H1 (cell line): ENCODE measurements at regions not wholly inside any gene's neighbourhood (a gene's known extent, or its start where the extent isn't known, plus 50 kb on each side); places are given as distances from the start of the nearest gene placed in this dataset.

Experiments
- CTCF ChIA-PET: fragments of 300-600 bp; sonication (Branson Sonifier 250); formaldehyde crosslinking; loops from one replicate; lab custom pipeline; 2021; ENCODE audit not compliant: partially characterized antibody; lab: Charles Lee
- POLR2A ChIA-PET: fragments of 300-600 bp; sonication (Branson Sonifier 250); formaldehyde crosslinking; loops from one replicate; lab custom pipeline; 2021; ENCODE audit warnings: inconsistent platforms; ENCODE audit not compliant: partially characterized antibody; lab: Charles Lee
- DNase-seq, 2 experiments: peaks; one replicate each; pipeline versions ENCODE4 v3.0.0 to v3.0.0-alpha.2; 2010 to 2022; ENCODE audit warnings: low spot score in 2 of 2, low read depth in 1 of 2, mixed read lengths in 1 of 2
- FAIRE-seq: peaks from 2 replicates; lab custom pipeline; 2011; peaks lifted over from hg19 to GRCh38; lab: Jason Lieb, UNC
- H2AFZ ChIP-seq: 2 replicates; pipeline ENCODE4 v1.8.1; 2012; ENCODE audit warnings: low read length, inconsistent platforms
- H2AK5ac ChIP-seq: 2 replicates; pipeline ENCODE4 v1.6.1; 2013; ENCODE audit warnings: low read depth, low read length
- H2BK120ac ChIP-seq: replicated peaks from 2 replicates; pipeline ENCODE3; 2013; ENCODE audit warnings: low read depth, low read length, inconsistent platforms
- H2BK12ac ChIP-seq: 2 replicates; pipeline ENCODE4 v1.6.1; 2013; ENCODE audit warnings: low read depth, low read length
- H2BK15ac ChIP-seq: 2 replicates; pipeline ENCODE4 v1.6.1; 2013; ENCODE audit warnings: low read length
- H2BK20ac ChIP-seq: 2 replicates; pipeline ENCODE4 v1.6.1; 2013; ENCODE audit warnings: low read length
- H2BK5ac ChIP-seq: 2 replicates; pipeline ENCODE4 v1.6.1; 2013; ENCODE audit warnings: low read depth, low read length
- H3K14ac ChIP-seq: 2 replicates; pipeline ENCODE4 v1.6.1; 2013; ENCODE audit warnings: inconsistent platforms; ENCODE audit not compliant: insufficient read length
- H3K18ac ChIP-seq: 2 replicates; pipeline ENCODE4 v1.6.1; 2013; ENCODE audit warnings: low read length; ENCODE audit errors: extremely low read depth
- H3K23ac ChIP-seq: 2 replicates; pipeline ENCODE4 v1.6.1; 2013; ENCODE audit warnings: inconsistent platforms; ENCODE audit not compliant: insufficient read length
- H3K23me2 ChIP-seq: 2 replicates; pipeline ENCODE4 v1.6.1; 2013; ENCODE audit warnings: low read depth, low read length
- H3K27ac ChIP-seq: 2 replicates; pipeline ENCODE4 v1.6.1; 2011; ENCODE audit warnings: low read depth, low read length, inconsistent platforms
- H3K27me3 ChIP-seq, 4 experiments: replicated peaks in 1 of 4; 1 replicate in 1 of 4; 2 replicates in 3 of 4; pipeline versions ENCODE4 v1.6.1 to v1.8.1; 2011 to 2013; ENCODE audit warnings: low read length in 3 of 4, mild to moderate bottlenecking in 3 of 4, inconsistent platforms in 2 of 4, mixed read lengths in 2 of 4, moderate library complexity in 1 of 4; ENCODE audit not compliant: control insufficient read depth in 3 of 4, insufficient read depth in 3 of 4; ENCODE audit errors: extremely low read depth in 1 of 4
- H3K36me3 ChIP-seq, 4 experiments: 2 replicates each; pipeline versions ENCODE4 v1.6.1 to v1.8.1; 2011 to 2013; ENCODE audit warnings: mild to moderate bottlenecking in 4 of 4, low read length in 3 of 4, moderate library complexity in 2 of 4, control low read depth in 1 of 4, inconsistent platforms in 1 of 4; ENCODE audit not compliant: insufficient read depth in 4 of 4, control insufficient read depth in 2 of 4
- H3K4ac ChIP-seq: replicated peaks from 2 replicates; pipeline ENCODE3; 2013; ENCODE audit warnings: low read length, low read depth, mixed read lengths, inconsistent platforms; ENCODE audit not compliant: insufficient read length
- H3K4me1 ChIP-seq, 4 experiments: replicated peaks in 1 of 4; 1 replicate in 1 of 4; 2 replicates in 3 of 4; pipeline versions ENCODE4 v1.6.1 to v1.8.1; 2011 to 2013; ENCODE audit warnings: low read length in 3 of 4, inconsistent platforms in 2 of 4, mixed read lengths in 1 of 4; ENCODE audit not compliant: insufficient read depth in 4 of 4, control insufficient read depth in 3 of 4
- H3K4me2 ChIP-seq, 2 experiments: 2 replicates each; pipeline versions ENCODE4 v1.6.1 to v1.8.1; 2011 to 2013; ENCODE audit warnings: low read depth in 2 of 2, low read length in 2 of 2, control low read depth in 1 of 2, inconsistent platforms in 1 of 2, mild to moderate bottlenecking in 1 of 2; ENCODE audit not compliant: insufficient read depth in 1 of 2
- H3K4me3 ChIP-seq, 4 experiments: fragments of 200-600, 300-600 bp in 1 of 4; sonication (generic), shearing (Covaris generic), sonication (Bioruptor Twin) in 1 of 4; 2 replicates each; pipeline versions ENCODE4 v1.5.1 to v1.8.1; 2011 to 2016; ENCODE audit warnings: low read length in 4 of 4, low read depth in 3 of 4, control low read depth in 2 of 4, inconsistent platforms in 2 of 4, mild to moderate bottlenecking in 2 of 4, mixed read lengths in 1 of 4, moderate library complexity in 1 of 4; ENCODE audit not compliant: insufficient read depth in 2 of 4; ENCODE audit errors: extremely low read depth in 1 of 4
- H3K56ac ChIP-seq: replicated peaks from 2 replicates; pipeline ENCODE3; 2013; ENCODE audit warnings: low read depth, mild to moderate bottlenecking, mixed read lengths, low read length, inconsistent platforms; ENCODE audit not compliant: insufficient read length
- H3K79me1 ChIP-seq: 2 replicates; pipeline ENCODE4 v1.6.1; 2013; ENCODE audit warnings: low read depth, low read length, control low read depth
- H3K79me2 ChIP-seq, 2 experiments: 2 replicates each; pipeline versions ENCODE4 v1.6.1 to v1.8.1; 2012 to 2013; ENCODE audit warnings: low read length in 2 of 2, mild to moderate bottlenecking in 2 of 2, inconsistent platforms in 1 of 2; ENCODE audit not compliant: insufficient read depth in 2 of 2, control insufficient read depth in 1 of 2
- H3K9ac ChIP-seq, 4 experiments: replicated peaks in 1 of 4; 1 replicate in 1 of 4; 2 replicates in 3 of 4; pipeline versions ENCODE4 v1.6.1 to v1.8.1; 2011 to 2013; ENCODE audit warnings: low read depth in 3 of 4, low read length in 3 of 4, control low read depth in 2 of 4, mild to moderate bottlenecking in 2 of 4, moderate library complexity in 2 of 4, inconsistent platforms in 1 of 4; ENCODE audit errors: extremely low read depth in 1 of 4
- H3K9me3 ChIP-seq, 2 experiments: 2 replicates each; pipeline versions ENCODE4 v1.6.1 to v1.8.1; 2012 to 2013; ENCODE audit warnings: mild to moderate bottlenecking in 2 of 2, moderate library complexity in 2 of 2, control low read depth in 1 of 2, inconsistent platforms in 1 of 2, low read depth in 1 of 2, low read length in 1 of 2, mixed read lengths in 1 of 2; ENCODE audit not compliant: insufficient read depth in 2 of 2
- H4K20me1 ChIP-seq, 2 experiments: replicated peaks in 1 of 2; 2 replicates each; pipeline versions ENCODE3 to v1.8.1; 2011 to 2013; ENCODE audit warnings: inconsistent platforms in 2 of 2, low read length in 2 of 2, mild to moderate bottlenecking in 1 of 2; ENCODE audit not compliant: insufficient read depth in 2 of 2, control insufficient read depth in 1 of 2
- H4K5ac ChIP-seq: 2 replicates; pipeline ENCODE4 v1.6.1; 2013; ENCODE audit warnings: low read length, low read depth, mixed read lengths, inconsistent platforms; ENCODE audit not compliant: insufficient read length
- H4K8ac ChIP-seq: 2 replicates; pipeline ENCODE4 v1.8.0; 2013; ENCODE audit warnings: mild to moderate bottlenecking, moderate library complexity, low read length, inconsistent platforms; ENCODE audit not compliant: insufficient read depth; ENCODE audit errors: extremely low read depth
- H4K91ac ChIP-seq: replicated peaks from 2 replicates; pipeline ENCODE3; 2013; ENCODE audit warnings: low read length, mixed read lengths, inconsistent platforms; ENCODE audit not compliant: insufficient read length
- JUND ChIP-seq: IDR thresholded peaks from 2 replicates; pipeline ENCODE4 v1.6.1; 2011; ENCODE audit warnings: mild to moderate bottlenecking, improper control_type of control experiment, low read length
- KDM4A ChIP-seq: IDR thresholded peaks from one replicate; pipeline ENCODE4 v1.7.1; 2012; ENCODE audit warnings: low read depth, mild to moderate bottlenecking, moderate library complexity, low read length, inconsistent platforms; ENCODE audit not compliant: severe bottlenecking
- RNF2 ChIP-seq: fragments of 200-900, 300-1000 bp; sonication (generic); IDR thresholded peaks from 2 replicates; pipeline ENCODE4 v1.7.1; 2016; ENCODE audit warnings: borderline replicate concordance, low read depth, mild to moderate bottlenecking, antibody characterized with exemption, low read length; ENCODE audit not compliant: poor library complexity, severe bottlenecking; ENCODE audit errors: missing control alignments
- SIRT6 ChIP-seq: IDR thresholded peaks from one replicate; pipeline ENCODE4 v1.7.1; 2012; ENCODE audit warnings: low read length, inconsistent platforms
- SP1 ChIP-seq: IDR thresholded peaks from 2 replicates; pipeline ENCODE4 v1.6.1; 2011; ENCODE audit warnings: low read depth, low read length
- TAF7 ChIP-seq: optimal IDR thresholded peaks from 2 replicates; pipeline ENCODE3; 2011; ENCODE audit warnings: low read depth, mild to moderate bottlenecking, inconsistent platforms, low read length, moderate library complexity, borderline replicate concordance
- USF2 ChIP-seq: IDR thresholded peaks from 2 replicates; pipeline ENCODE4 v1.6.1; 2011; ENCODE audit warnings: low read length, improper control_type of control experiment
- WGBS, 2 experiments: shearing (Covaris generic) in 1 of 2; methylation state at CpG; one replicate each; pipeline versions ENCODE4 v1.1.6 to v1.1.7; 2013 to 2015; ENCODE audit warnings: low lambda C conversion rate in 2 of 2, mixed read lengths in 2 of 2, inconsistent platforms in 1 of 2, low coverage in 1 of 2, missing lambda C conversion rate in 1 of 2; ENCODE audit not compliant: insufficient replicate concordance in 2 of 2, insufficient coverage in 1 of 2, insufficient read length in 1 of 2; ENCODE audit errors: extremely low coverage in 1 of 2, missing lambda C conversion rate in 1 of 2; 5-methylcytosine and 5-hydroxymethylcytosine counted together

GRCh38 chr1:234866007-234866866, 256.3 kb upstream of the IRF2BP2 start:
- no peak for DNase-seq
- ChIA-PET POLR2A (no interaction called here), CTCF (interaction anchor here (0.6 kb wide), 1 partner anchor 14 kb away, joined by 3 read pairs; no protein-coding TSS in a partner anchor)
- no peak overlapping the region for H3K14ac ChIP-seq
- no peak overlapping the region for H4K8ac ChIP-seq
- H2BK12ac ChIP-seq, result no peak overlapping the region
- H3K27ac ChIP-seq, result no peak overlapping the region
- H3K23me2 ChIP-seq, result no peaks in the 10 kb centered on the region
- H3K79me2 ChIP-seq, result no peaks in the 10 kb centered on the region
- no peak overlapping the region for H3K56ac ChIP-seq
- no peak overlapping the region for H2BK5ac ChIP-seq
- no peaks in the 10 kb centered on the region; a peak in 1 of 7 replicates for H3K4me1 ChIP-seq
- H2AK5ac ChIP-seq, result no peak overlapping the region
- H3K36me3 ChIP-seq, result no peaks in the 10 kb centered on the region
- TF ChIP-seq TAF7 (no peak), USF2 (no peak), KDM4A (no peak), JUND (no peak), SIRT6 (no peak), SP1 (no peak), RNF2 (no peak)
- no peak overlapping the region for H2AFZ ChIP-seq
- no peak for FAIRE-seq
- H3K27me3 ChIP-seq, result no peaks in the 10 kb centered on the region
- WGBS, 2 experiments, result 94% methylated on average over 18 of the region's 18 CpGs; no CpG with 5 or more reads in 1 of the 2 experiments
- no peak overlapping the region for H2BK120ac ChIP-seq
- H3K18ac ChIP-seq, result no peak overlapping the region
- peaks cover 0 to 3% of the 10 kb centered on the region in 2 experiments; a peak in 1 of 4 replicates for H3K9me3 ChIP-seq
- H3K4me2 ChIP-seq, result no peak overlapping the region
- no peak overlapping the region for H3K4me3 ChIP-seq
- no peak overlapping the region for H3K9ac ChIP-seq
- no peak overlapping the region for H2BK20ac ChIP-seq
- H4K91ac ChIP-seq, result no peak overlapping the region
- no peak overlapping the region for H2BK15ac ChIP-seq
- no peaks in the 10 kb centered on the region for H3K79me1 ChIP-seq
- H4K20me1 ChIP-seq, result no peaks in the 10 kb centered on the region
- H3K4ac ChIP-seq, result no peak overlapping the region
- no peak overlapping the region for H4K5ac ChIP-seq
- no peak overlapping the region for H3K23ac ChIP-seq
